ENCODE measurements at regions not wholly inside any gene's neighbourhood (a gene's known extent, or its start where the extent isn't known, plus 50 kb on each side); places are given as distances from the start of the nearest gene placed in this dataset.

DNA sequence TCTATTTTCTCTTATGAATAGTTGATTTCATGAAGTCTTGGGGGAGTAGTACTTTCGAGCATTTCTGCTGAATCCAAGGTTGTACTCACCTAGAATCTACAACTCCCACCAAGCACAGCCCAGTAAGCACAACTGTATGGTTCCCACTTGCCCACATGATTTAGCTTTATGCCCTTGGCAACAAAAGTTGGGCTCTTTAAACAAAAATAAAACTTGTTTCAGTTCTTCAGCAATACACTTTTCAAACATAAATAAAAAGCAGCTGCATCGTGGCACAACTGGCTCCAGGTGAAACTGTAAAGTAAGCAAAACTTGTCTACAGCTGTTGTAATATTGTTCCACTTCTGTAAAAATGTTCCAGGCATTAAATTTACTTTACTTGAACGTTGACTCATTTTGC, 99.8 kb upstream of the FSIP2 start:
- no peak overlapping the region for H3K4me3 ChIP-seq (ENCODE audit: low read depth, low read length)
- TF ChIP-seq CTCF (IDR thresholded peaks at IDR 0.05; ENCODE audit: low read depth, low read length, missing control alignments): no peak
- in situ Hi-C loops (cut with HindIII; ENCODE audit: low sequenced_read_pairs): no loop called here
- no peak for DNase-seq (ENCODE audit: low read depth)

DNA sequence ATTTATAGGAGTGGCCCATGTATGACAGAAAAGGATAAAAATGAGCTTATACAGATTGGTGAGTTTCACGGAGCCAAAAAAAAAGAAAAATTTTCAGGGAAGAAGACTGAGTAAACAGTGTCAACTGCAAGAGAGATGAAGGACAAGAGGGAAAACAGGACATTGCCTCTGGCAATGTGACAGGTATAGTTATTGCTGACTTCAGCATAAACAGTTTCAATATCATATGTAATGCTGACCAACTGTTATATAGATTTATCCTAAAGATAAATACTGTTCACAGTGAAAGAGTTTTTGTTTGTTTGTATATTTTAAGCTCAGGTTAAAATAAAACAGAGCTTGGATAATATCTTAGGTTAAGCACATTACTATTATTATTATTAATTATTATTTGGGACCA, 98.0 kb upstream of the FSIP2 start:
- no peak overlapping the region for H3K4me3 ChIP-seq (ENCODE audit: low read depth, low read length)
- no peak for DNase-seq (ENCODE audit: low read depth)
- in situ Hi-C loops (cut with HindIII; ENCODE audit: low sequenced_read_pairs): no loop called here
- no peak for TF ChIP-seq CTCF (IDR thresholded peaks at IDR 0.05; ENCODE audit: low read depth, low read length, missing control alignments)

DNA sequence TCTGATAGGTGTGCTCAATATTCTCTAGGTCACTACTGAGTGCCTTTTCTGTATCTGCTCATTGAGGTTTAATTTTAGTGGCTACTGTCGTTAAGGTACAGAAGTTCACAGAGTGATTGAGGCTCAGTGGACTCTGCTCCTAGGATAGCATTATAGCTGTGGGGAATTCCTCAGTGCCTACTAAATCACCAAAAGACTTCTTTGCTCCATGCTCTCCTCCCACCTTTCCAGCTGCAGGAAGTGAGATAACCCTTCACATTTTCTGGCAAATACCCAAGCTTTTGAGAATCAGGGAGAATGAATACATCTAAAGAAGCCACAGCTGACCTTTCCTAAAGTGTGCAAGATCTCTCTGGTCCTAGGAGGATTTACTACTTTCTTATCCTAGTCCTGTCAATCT, 95.2 kb upstream of the FSIP2 start:
- no peak for DNase-seq (ENCODE audit: low read depth)
- in situ Hi-C loops (cut with HindIII; ENCODE audit: low sequenced_read_pairs): no loop called here
- no peak for TF ChIP-seq CTCF (IDR thresholded peaks at IDR 0.05; ENCODE audit: low read depth, low read length, missing control alignments)
- H3K4me3 ChIP-seq (ENCODE audit: low read depth, low read length): no peak overlapping the region

- no peak overlapping the region for H3K4me3 ChIP-seq (ENCODE audit: low read depth, low read length)
- DNase-seq (ENCODE audit: low read depth): peak; percentile 18
- TF ChIP-seq CTCF (IDR thresholded peaks at IDR 0.05; ENCODE audit: low read depth, low read length, missing control alignments): no peak
- in situ Hi-C loops (cut with HindIII; ENCODE audit: low sequenced_read_pairs): no loop called here
Measured at GRCh38 chr2:185644828-185645227, 93.8 kb upstream of the FSIP2 start.

- in situ Hi-C loops (cut with HindIII; ENCODE audit: low sequenced_read_pairs): no loop called here
- no peak for TF ChIP-seq CTCF (IDR thresholded peaks at IDR 0.05; ENCODE audit: low read depth, low read length, missing control alignments)
- DNase-seq (ENCODE audit: low read depth): no peak
- H3K4me3 ChIP-seq (ENCODE audit: low read depth, low read length): no peak overlapping the region
Measured at GRCh38 chr2:185645529-185645928, 93.1 kb upstream of the FSIP2 start.

DNA sequence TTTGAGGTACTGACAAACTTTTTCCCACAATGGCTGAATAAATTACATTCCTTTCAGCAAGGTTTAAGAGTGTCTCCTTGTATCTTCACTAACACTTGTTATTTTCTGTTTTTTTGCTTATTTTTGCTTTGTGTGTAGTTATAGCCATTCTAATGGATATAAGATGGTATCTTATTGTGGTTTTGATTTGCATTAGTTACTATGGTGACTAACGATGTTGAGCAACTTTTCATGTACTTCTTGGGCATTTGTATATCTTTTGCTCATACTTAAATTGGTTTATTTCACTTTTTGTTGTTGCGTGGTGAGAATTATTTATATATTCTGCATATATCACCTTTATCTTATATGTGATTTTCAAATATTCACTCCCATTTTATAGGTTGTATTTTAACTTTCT, 79.9 kb upstream of the FSIP2 start:
- DNase-seq (ENCODE audit: low read depth): no peak
- no peak for TF ChIP-seq CTCF (IDR thresholded peaks at IDR 0.05; ENCODE audit: low read depth, low read length, missing control alignments)
- in situ Hi-C loops (cut with HindIII; ENCODE audit: low sequenced_read_pairs): no loop called here

DNA sequence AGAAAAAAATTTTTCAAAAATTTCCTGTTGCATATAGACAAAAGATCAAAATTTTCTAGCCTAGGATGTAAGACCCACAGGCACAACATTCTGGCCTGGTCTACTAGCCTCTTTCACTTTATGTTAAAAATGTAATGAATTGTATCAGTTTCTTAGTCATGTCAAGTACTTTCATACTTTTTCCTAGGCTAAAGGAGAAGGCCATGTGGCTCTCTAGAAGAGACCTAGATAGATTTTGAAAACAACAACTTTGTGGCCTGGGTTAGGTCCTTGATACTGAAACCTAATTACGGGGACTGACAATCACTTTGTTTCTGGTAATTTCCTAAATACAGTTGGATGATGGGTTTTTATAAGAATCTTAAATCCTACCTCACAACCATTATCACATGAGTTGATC, 74.8 kb upstream of the FSIP2 start:
- in situ Hi-C loops (cut with HindIII; ENCODE audit: low sequenced_read_pairs): no loop called here
- no peak for DNase-seq (ENCODE audit: low read depth)
- TF ChIP-seq CTCF (IDR thresholded peaks at IDR 0.05; ENCODE audit: low read depth, low read length, missing control alignments): no peak
- no peak overlapping the region for H3K4me3 ChIP-seq (ENCODE audit: low read depth, low read length)

More for the DNA sequence above, 79.9 kb upstream of the FSIP2 start:
- H3K4me3 ChIP-seq (ENCODE audit: low read depth, low read length): no peak overlapping the region

Measured in astrocyte of the cerebellum (primary cell).